Upper lobe of left lung (tissue), 6 donors: ENCODE measurements at regions not wholly inside any gene's neighbourhood (a gene's known extent, or its start where the extent isn't known, plus 50 kb on each side); places are given as distances from the start of the nearest gene placed in this dataset.

Source experiments
- ATAC-seq, 2 donors: fragments of 200-7000 bp; cut with Tn5 transposase; one replicate each; pipeline ENCODE4 v1.9.1; 2022; ENCODE audit warnings: mild to moderate bottlenecking in 2 of 2, moderate library complexity in 2 of 2; ENCODE audit not compliant: low FRiP score in 2 of 2
- DNase-seq, 2 donors: peaks; one replicate each; pipeline ENCODE4 v3.0.0-alpha.2; 2019 to 2020
- H3K27ac ChIP-seq, 4 donors: fragments of 200-600 bp; sonication (generic); one replicate each; pipeline ENCODE4 v1.5.1; 2016 to 2019
- H3K27me3 ChIP-seq, 4 donors: fragments of 200-600 bp; sonication (generic); one replicate each; pipeline ENCODE4 v1.5.1; 2017 to 2019
- H3K36me3 ChIP-seq, 4 donors: fragments of 200-600 bp; sonication (generic); one replicate each; pipeline ENCODE4 v1.5.1; 2016 to 2019
- H3K4me1 ChIP-seq, 4 donors: fragments of 200-600 bp; sonication (generic); one replicate each; pipeline ENCODE4 v1.5.1; 2018 to 2019
- H3K4me3 ChIP-seq, 4 donors: fragments of 200-600 bp; sonication (generic); one replicate each; pipeline ENCODE4 v1.5.1; 2017 to 2019; ENCODE audit warnings: mild to moderate bottlenecking in 2 of 4, moderate library complexity in 1 of 4
- H3K9me3 ChIP-seq, 4 donors: fragments of 200-600 bp; sonication (generic); one replicate each; pipeline ENCODE4 v1.5.1; 2018 to 2019
- CTCF ChIP-seq, 6 experiments: fragments of 450-650 bp in 4 of 6; fragments of 200-600 bp in 2 of 6; sonication (generic) in 2 of 6; IDR thresholded peaks; one replicate each; pipeline ENCODE4 v1.5.1; 2016 to 2019; ENCODE audit warnings: antibody characterized with exemption in 6 of 6
- EP300 ChIP-seq, 4 donors: sonication (generic); formaldehyde crosslinking; IDR thresholded peaks; one replicate each; pipeline ENCODE4 v1.5.1; 2017; ENCODE audit warnings: antibody characterized with exemption in 4 of 4, control low read depth in 2 of 4
- POLR2A ChIP-seq, 4 donors: fragments of 450-650 bp; IDR thresholded peaks; one replicate each; pipeline ENCODE4 v1.5.1; 2016 to 2017; ENCODE audit warnings: antibody characterized with exemption in 4 of 4, mild to moderate bottlenecking in 2 of 4
- POLR2AphosphoS5 ChIP-seq, 2 donors: sonication (generic); formaldehyde crosslinking; IDR thresholded peaks; one replicate each; pipeline ENCODE4 v1.5.1; 2017; ENCODE audit warnings: antibody characterized with exemption in 2 of 2
- WGBS, 2 donors: methylation state at CpG; one replicate each; pipeline ENCODE4 v1.1.5; 2017 to 2018; 5-methylcytosine and 5-hydroxymethylcytosine counted together
- donor health status: DM: no; HTN: no; CAD: no; lungs with moderate emphysema.
- donor health status: DM: no; HTN: yes; CAD: no; lungs with severe emphysema.

DNA sequence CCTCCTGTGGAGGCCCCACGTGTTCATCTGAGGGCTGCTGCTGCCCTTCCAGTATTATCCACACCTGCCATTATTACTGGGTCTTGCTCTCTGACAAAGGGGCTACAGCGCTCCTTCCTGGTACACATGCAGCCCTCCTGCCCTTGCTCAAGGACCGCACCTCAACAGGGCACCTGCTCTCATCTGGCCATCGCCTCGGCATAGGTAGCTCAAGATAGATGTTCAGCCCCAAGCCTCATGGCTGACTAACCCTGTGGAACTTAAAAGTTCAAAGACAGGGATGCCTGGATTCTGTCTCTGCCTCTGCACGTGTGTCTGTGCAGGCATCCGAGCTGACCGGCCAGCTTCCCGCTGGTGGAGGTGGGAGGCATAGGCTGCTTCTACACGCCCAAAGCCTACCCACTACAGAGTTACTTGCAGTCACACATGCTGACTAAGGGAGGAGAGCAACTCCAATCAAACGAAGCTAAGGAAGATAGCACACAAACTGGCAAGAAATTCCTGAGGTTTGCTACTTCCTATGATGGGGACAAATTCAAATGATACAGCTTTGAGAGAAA, 152.5 kb upstream of the ATP10A start:
- Histone ChIP-seq H3K27ac (no peak overlapping the region), H3K4me1 (no peaks in the 10 kb centered on the region), H3K4me3 (no peak overlapping the region), H3K9me3 (peaks cover 0 to 2% (median 0%) of the 10 kb centered on the region in 4 donors), H3K27me3 (no peaks in the 10 kb centered on the region), H3K36me3 (no peaks in the 10 kb centered on the region)
- ATAC-seq (peak in 1 of 2 donors; percentile 24), DNase-seq (peak in 1 of 2 donors; percentile 26)
- WGBS, 2 donors = 75 to 82% methylated on average over 11 of the region's 11 CpGs
- TF ChIP-seq CTCF (IDR thresholded peaks at IDR 0.05) = no peak
- TF ChIP-seq POLR2AphosphoS5 (IDR thresholded peaks at IDR 0.05) = no peak
- TF ChIP-seq POLR2A (IDR thresholded peaks at IDR 0.05) = no peak
- no peak for TF ChIP-seq EP300 (IDR thresholded peaks at IDR 0.05)

DNA sequence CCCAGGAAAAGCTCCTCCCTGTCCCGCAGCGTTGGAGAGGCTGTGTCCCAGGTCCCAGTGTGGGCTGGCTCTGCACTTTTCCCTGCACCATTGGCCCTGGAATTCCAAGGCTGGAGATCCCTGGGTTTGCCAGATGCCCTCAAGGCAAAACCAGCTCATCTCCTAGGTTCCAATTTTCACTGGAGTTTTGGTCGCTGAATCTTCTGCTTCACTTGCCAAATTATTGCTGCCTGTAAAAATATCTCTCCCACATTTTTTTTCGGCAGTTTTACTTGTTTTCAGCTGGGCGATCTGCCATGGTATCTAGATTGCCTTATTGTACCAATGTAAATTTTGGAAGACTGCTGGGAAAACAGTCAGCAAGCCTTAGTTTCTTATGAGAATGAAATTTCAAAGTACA, 150.9 kb upstream of the ATP10A start:
- H3K9me3 ChIP-seq = peaks cover 0 to 4% (median 0%) of the 10 kb centered on the region in 4 donors
- no peak overlapping the region for H3K4me3 ChIP-seq
- H3K27me3 ChIP-seq = no peaks in the 10 kb centered on the region
- 75 to 79% methylated on average over 4 to 5 of the region's 5 CpGs for WGBS, 2 donors
- H3K4me1 ChIP-seq = no peaks in the 10 kb centered on the region
- H3K27ac ChIP-seq = no peak overlapping the region
- H3K36me3 ChIP-seq = no peaks in the 10 kb centered on the region
- no peak for ATAC-seq
- no peak for DNase-seq
- TF ChIP-seq POLR2A (IDR thresholded peaks at IDR 0.05) (no peak), CTCF (IDR thresholded peaks at IDR 0.05) (no peak), EP300 (IDR thresholded peaks at IDR 0.05) (no peak)

DNA sequence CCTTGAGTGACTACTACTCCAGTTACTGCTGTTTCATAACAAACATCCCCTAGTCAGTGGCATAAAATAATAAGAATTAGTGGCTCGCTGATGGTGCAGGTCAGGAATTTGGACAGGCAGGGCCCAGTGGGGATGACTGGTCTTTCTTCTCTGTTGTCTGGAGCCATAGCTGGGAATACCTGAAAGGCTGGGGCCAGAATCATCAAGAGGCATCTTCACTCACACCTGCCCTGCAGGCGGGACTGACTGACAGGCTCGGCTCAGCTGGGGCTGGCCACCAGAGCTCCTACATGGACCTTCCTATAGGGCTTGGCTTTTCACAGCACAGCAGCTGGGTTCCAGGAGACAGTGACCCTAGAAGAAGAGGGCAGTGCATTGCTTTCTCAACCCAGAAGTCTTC, 148.8 kb upstream of the ATP10A start:
- WGBS, 2 donors = 82 to 93% methylated on average over 1 to 3 of the region's 3 CpGs
- no peak for TF ChIP-seq CTCF (IDR thresholded peaks at IDR 0.05)
- no peak for TF ChIP-seq EP300 (IDR thresholded peaks at IDR 0.05)
- TF ChIP-seq POLR2AphosphoS5 (IDR thresholded peaks at IDR 0.05) = no peak
- TF ChIP-seq POLR2A (IDR thresholded peaks at IDR 0.05) = no peak
- Histone ChIP-seq H3K36me3 (no peaks in the 10 kb centered on the region), H3K27ac (no peak overlapping the region), H3K9me3 (peaks cover 0 to 4% (median 0%) of the 10 kb centered on the region in 4 donors), H3K4me3 (no peak overlapping the region), H3K4me1 (no peaks in the 10 kb centered on the region), H3K27me3 (no peaks in the 10 kb centered on the region)
- DNase-seq (peak in 1 of 2 donors; percentile 15), ATAC-seq (no peak)

GRCh38 chr15:26007151-26007550, 144.0 kb upstream of the ATP10A start:
- Histone ChIP-seq H3K4me3 (no peak overlapping the region), H3K36me3 (no peaks in the 10 kb centered on the region), H3K4me1 (no peaks in the 10 kb centered on the region), H3K27ac (no peak overlapping the region), H3K27me3 (no peaks in the 10 kb centered on the region), H3K9me3 (peaks cover 0 to 4% (median 0%) of the 10 kb centered on the region in 4 donors)
- ATAC-seq = no peak
- WGBS, 2 donors = 77 to 85% methylated on average over 6 of the region's 6 CpGs
- TF ChIP-seq POLR2AphosphoS5 (IDR thresholded peaks at IDR 0.05) (no peak), CTCF (IDR thresholded peaks at IDR 0.05) (no peak), POLR2A (IDR thresholded peaks at IDR 0.05) (no peak), EP300 (IDR thresholded peaks at IDR 0.05) (no peak)
- no peak for DNase-seq

DNA sequence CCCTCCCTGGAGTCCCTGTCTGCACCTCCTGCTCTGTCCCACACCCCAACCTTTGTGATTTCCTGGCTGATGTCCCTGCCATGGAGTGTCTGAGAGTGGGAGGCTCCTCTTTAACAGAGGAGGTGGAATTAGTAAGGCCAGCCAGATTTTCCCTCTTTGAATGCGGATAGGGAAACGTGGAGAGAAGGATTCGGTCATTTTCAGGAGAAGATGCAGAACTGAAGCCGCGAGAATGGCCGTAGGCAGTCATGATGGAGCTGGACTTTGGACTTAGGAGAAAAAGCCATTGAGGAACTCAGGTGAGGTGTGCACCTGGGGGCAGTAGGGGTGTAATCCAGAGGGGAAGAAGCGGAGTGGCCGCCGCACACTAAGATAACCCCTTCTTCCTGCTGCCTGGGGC, 138.1 kb upstream of the ATP10A start:
- no peak for ATAC-seq
- Histone ChIP-seq H3K4me3 (no peak overlapping the region), H3K27ac (no peak overlapping the region), H3K9me3 (no peaks in the 10 kb centered on the region), H3K36me3 (no peaks in the 10 kb centered on the region), H3K4me1 (no peaks in the 10 kb centered on the region), H3K27me3 (no peaks in the 10 kb centered on the region)
- DNase-seq = peak in 1 of 2 donors; percentile 14
- 95 to 98% methylated on average over 9 of the region's 9 CpGs for WGBS, 2 donors
- TF ChIP-seq CTCF (IDR thresholded peaks at IDR 0.05) (no peak), POLR2AphosphoS5 (IDR thresholded peaks at IDR 0.05) (no peak), EP300 (IDR thresholded peaks at IDR 0.05) (no peak), POLR2A (IDR thresholded peaks at IDR 0.05) (no peak)
